Neural cell (in vitro differentiated cells): ENCODE measurements at regions not wholly inside any gene's neighbourhood (a gene's known extent, or its start where the extent isn't known, plus 50 kb on each side); places are given as distances from the start of the nearest gene placed in this dataset.

ENCODE experiments used
- H2AFZ ChIP-seq: fragments of 200-600, 300-800 bp; sonication (generic), shearing (Covaris generic); 2 replicates; pipeline ENCODE4 v1.6.0; 2014; ENCODE audit warnings: low read depth, mild to moderate bottlenecking, antibody characterized with exemption, low read length, moderate library complexity
- H3F3A ChIP-seq: fragments of 200-600 bp; shearing (Covaris generic); 2 replicates; pipeline ENCODE4 v1.6.1; 2016; ENCODE audit warnings: mild to moderate bottlenecking, moderate library complexity, mixed read lengths, antibody characterized with exemption, low read length; ENCODE audit not compliant: insufficient read depth, poor library complexity, severe bottlenecking
- H3K27ac ChIP-seq: fragments of 200-600, 300-800 bp; sonication (generic), shearing (Covaris generic); 2 replicates; pipeline ENCODE4 v1.5.1; 2014; ENCODE audit warnings: mild to moderate bottlenecking, low read length, moderate library complexity
- H3K27me3 ChIP-seq: fragments of 300-800, 200-600 bp; sonication (generic), shearing (Covaris generic); 2 replicates; pipeline ENCODE4 v1.6.0; 2014; ENCODE audit warnings: mild to moderate bottlenecking, low read depth, low read length, moderate library complexity; ENCODE audit not compliant: insufficient read depth
- H3K36me3 ChIP-seq: fragments of 300-800, 200-600 bp; sonication (generic), shearing (Covaris generic); 2 replicates; pipeline ENCODE4 v1.5.1; 2014; ENCODE audit warnings: mild to moderate bottlenecking, antibody characterized with exemption, low read length, moderate library complexity; ENCODE audit not compliant: insufficient read depth
- H3K4me2 ChIP-seq: fragments of 300-800, 200-600 bp; sonication (generic), shearing (Covaris generic); 2 replicates; pipeline ENCODE4 v1.6.0; 2014; ENCODE audit warnings: mild to moderate bottlenecking, low read length
- H3K4me3 ChIP-seq: fragments of 300-800, 200-600 bp; sonication (generic), shearing (Covaris generic); 2 replicates; pipeline ENCODE4 v1.5.1; 2014; ENCODE audit warnings: mild to moderate bottlenecking, low read length, moderate library complexity
- H3K79me2 ChIP-seq: fragments of 200-600 bp; shearing (Covaris generic); replicated peaks from 2 replicates; pipeline ENCODE4 v1.6.0; 2014; ENCODE audit warnings: mild to moderate bottlenecking, low read length, moderate library complexity; ENCODE audit not compliant: insufficient read depth
- H3K9ac ChIP-seq: fragments of 300-800, 200-600 bp; sonication (generic), shearing (Covaris generic); 2 replicates; pipeline ENCODE4 v1.6.1; 2016; ENCODE audit warnings: mild to moderate bottlenecking, low read length, mixed read lengths
- H3K9me2 ChIP-seq: fragments of 200-600 bp; shearing (Covaris generic); 2 replicates; pipeline ENCODE4 v1.6.1; 2016; ENCODE audit warnings: mild to moderate bottlenecking, low read length, mixed read lengths; ENCODE audit not compliant: insufficient read depth
- H3K9me3 ChIP-seq: fragments of 200-600, 300-800 bp; sonication (generic), shearing (Covaris generic); 2 replicates; pipeline ENCODE4 v1.6.1; 2016; ENCODE audit warnings: mild to moderate bottlenecking, mixed run types, low read length, moderate library complexity, mixed read lengths
- H4K20me1 ChIP-seq: fragments of 200-600 bp; shearing (Covaris generic); 2 replicates; pipeline ENCODE4 v1.6.1; 2016; ENCODE audit warnings: mild to moderate bottlenecking, mixed run types; ENCODE audit not compliant: insufficient read depth
- CTCF ChIP-seq: fragments of 450-650 bp; IDR thresholded peaks from 2 replicates; pipeline ENCODE4 v1.5.1; 2014; ENCODE audit warnings: antibody characterized with exemption, mild to moderate bottlenecking, moderate library complexity; ENCODE audit not compliant: poor library complexity, severe bottlenecking
- EP300 ChIP-seq: fragments of 450-650 bp; conservative IDR thresholded peaks from 2 replicates; pipeline ENCODE4 v1.6.1; 2014; ENCODE audit warnings: antibody characterized with exemption, mild to moderate bottlenecking, moderate library complexity; ENCODE audit not compliant: poor library complexity, severe bottlenecking
- EZH2 ChIP-seq: fragments of 200-600, 300-800 bp; shearing (Covaris generic), sonication (generic); IDR thresholded peaks from 2 replicates; pipeline ENCODE4 v1.6.1; 2014; ENCODE audit warnings: antibody characterized with exemption, low read length, borderline replicate concordance, mild to moderate bottlenecking; ENCODE audit not compliant: insufficient read depth, poor library complexity, severe bottlenecking
- MXI1 ChIP-seq: fragments of 450-650 bp; conservative IDR thresholded peaks from 2 replicates; pipeline ENCODE4 v1.6.1; 2014; ENCODE audit warnings: antibody characterized with exemption, mild to moderate bottlenecking; ENCODE audit not compliant: poor library complexity, severe bottlenecking
- POLR2AphosphoS5 ChIP-seq: IDR thresholded peaks from 2 replicates; pipeline ENCODE4 v1.6.1; 2012
- RAD21 ChIP-seq: fragments of 450-650 bp; conservative IDR thresholded peaks from 2 replicates; pipeline ENCODE4 v1.6.1; 2014; ENCODE audit warnings: antibody characterized with exemption, mild to moderate bottlenecking, moderate library complexity
- REST ChIP-seq: IDR thresholded peaks from 2 replicates; pipeline ENCODE4 v1.6.1; 2012; ENCODE audit warnings: borderline replicate concordance
- SMC3 ChIP-seq: fragments of 450-650 bp; conservative IDR thresholded peaks from 2 replicates; pipeline ENCODE4 v1.6.1; 2014; ENCODE audit warnings: antibody characterized with exemption, mild to moderate bottlenecking, moderate library complexity; ENCODE audit not compliant: poor library complexity
- TAF1 ChIP-seq: IDR thresholded peaks from 2 replicates; pipeline ENCODE4 v1.6.1; 2012; ENCODE audit warnings: low read depth

- H3K36me3 ChIP-seq: no peaks in the 10 kb centered on the region
- no peak overlapping the region for H3K4me3 ChIP-seq
- H3K27me3 ChIP-seq: no peaks in the 10 kb centered on the region
- H3K27ac ChIP-seq: no peak overlapping the region
- H3F3A ChIP-seq: no peaks in the 10 kb centered on the region
- H3K79me2 ChIP-seq: no peaks in the 10 kb centered on the region
- no peaks in the 10 kb centered on the region for H3K9me3 ChIP-seq
- TF ChIP-seq MXI1 (no peak), POLR2AphosphoS5 (no peak), CTCF (no peak), RAD21 (no peak), TAF1 (no peak), SMC3 (no peak), EZH2 (no peak), REST (no peak), EP300 (no peak)
- H2AFZ ChIP-seq: no peak overlapping the region
- no peak overlapping the region for H3K4me2 ChIP-seq
- no peak overlapping the region for H3K9ac ChIP-seq
- no peaks in the 10 kb centered on the region for H4K20me1 ChIP-seq
- H3K9me2 ChIP-seq: no peaks in the 10 kb centered on the region
Observed at GRCh38 chr21:17978895-17979294, 159.7 kb upstream of the C21orf91 start.

GRCh38 chr21:17976691-17977090 is 157.5 kb upstream of the C21orf91 start:
- Histone ChIP-seq H3K4me3 (no peak overlapping the region), H2AFZ (no peak overlapping the region), H3K27ac (no peak overlapping the region), H3K27me3 (no peaks in the 10 kb centered on the region), H4K20me1 (no peaks in the 10 kb centered on the region), H3K4me2 (no peak overlapping the region), H3F3A (no peaks in the 10 kb centered on the region), H3K9ac (no peak overlapping the region), H3K79me2 (no peaks in the 10 kb centered on the region), H3K9me2 (no peaks in the 10 kb centered on the region), H3K36me3 (no peaks in the 10 kb centered on the region), H3K9me3 (no peaks in the 10 kb centered on the region)
- TF ChIP-seq REST: no peak
- no peak for TF ChIP-seq TAF1
- no peak for TF ChIP-seq MXI1
- TF ChIP-seq EP300: no peak
- TF ChIP-seq CTCF: no peak
- TF ChIP-seq SMC3: no peak
- TF ChIP-seq POLR2AphosphoS5: no peak
- TF ChIP-seq EZH2: no peak
- TF ChIP-seq RAD21: no peak
